Gastrocnemius medialis (tissue), 4 donors: ENCODE measurements at regions not wholly inside any gene's neighbourhood (a gene's known extent, or its start where the extent isn't known, plus 50 kb on each side); places are given as distances from the start of the nearest gene placed in this dataset.

Experiments
- ATAC-seq, 2 donors: fragments of 150-250 bp; one replicate each; pipeline ENCODE4 v1.9.1; 2016
- DNase-seq, 2 donors: peaks; one replicate each; pipeline ENCODE4 v3.0.0-alpha.2; 2019
- H3K27ac ChIP-seq, 4 donors: fragments of 200-600 bp; sonication (generic); 1 replicate in 1 of 4; 2 replicates in 3 of 4; pipeline ENCODE4 v1.5.1; 2016 to 2018; ENCODE audit warnings: mild to moderate bottlenecking in 2 of 4, moderate library complexity in 1 of 4
- H3K27me3 ChIP-seq, 3 donors: fragments of 200-600 bp; sonication (generic) in 2 of 3; 1 replicate in 1 of 3; 2 replicates in 2 of 3; pipeline versions ENCODE4 v1.5.1 to v1.6.0; 2016 to 2019; ENCODE audit warnings: mild to moderate bottlenecking in 1 of 3, moderate library complexity in 1 of 3
- H3K36me3 ChIP-seq, 2 donors: fragments of 200-600 bp; sonication (generic) in 1 of 2; one replicate each; pipeline ENCODE4 v1.5.1; 2017 to 2018
- H3K4me1 ChIP-seq, 2 donors: fragments of 200-600 bp; sonication (generic) in 1 of 2; one replicate each; pipeline ENCODE4 v1.5.1; 2016 to 2017; ENCODE audit warnings: mild to moderate bottlenecking in 2 of 2
- H3K4me3 ChIP-seq, 4 donors: fragments of 200-600 bp; sonication (generic) in 3 of 4; 1 replicate in 1 of 4; 2 replicates in 3 of 4; pipeline ENCODE4 v1.5.1; 2016 to 2019; ENCODE audit warnings: mild to moderate bottlenecking in 2 of 4
- H3K9me3 ChIP-seq, 3 donors: fragments of 200-600 bp; sonication (generic) in 2 of 3; 1 replicate in 1 of 3; 2 replicates in 2 of 3; pipeline ENCODE4 v1.5.1; 2016 to 2019
- CTCF ChIP-seq, 5 experiments: fragments of 450-650 bp in 3 of 5; fragments of 200-600 bp in 2 of 5; sonication (generic) in 2 of 5; IDR thresholded peaks in 4 of 5; conservative IDR thresholded peaks in 1 of 5; 1 replicate in 4 of 5; 2 replicates in 1 of 5; pipeline ENCODE4 v1.5.1; 2016 to 2019; ENCODE audit warnings: antibody characterized with exemption in 5 of 5, mild to moderate bottlenecking in 3 of 5, moderate library complexity in 3 of 5
- POLR2A ChIP-seq, 2 donors: fragments of 450-650 bp; IDR thresholded peaks; one replicate each; pipeline ENCODE4 v1.6.1; 2017; ENCODE audit warnings: antibody characterized with exemption in 2 of 2, mild to moderate bottlenecking in 2 of 2, moderate library complexity in 2 of 2
- in situ Hi-C, 4 donors: fragments of 200-750 bp; cut with MboI; loops; one replicate each; pipeline versions ENCODE4 v1.15.0 to v1.8.0; 2017; ENCODE audit warnings: low sequenced_read_pairs in 4 of 4
- intact Hi-C: fragments of 100-400 bp; cut with DNase I; formaldehyde crosslinking; loops from one replicate; pipeline ENCODE4 v1.15.1; 2023; ENCODE audit warnings: low total_unique reads

- DNase-seq (no peak), ATAC-seq (no peak)
- in situ Hi-C loops (no loop called here), intact Hi-C loops (no loop called here)
- H3K4me1 ChIP-seq: no peaks in the 10 kb centered on the region
- H3K9me3 ChIP-seq: no peaks in the 10 kb centered on the region
- H3K4me3 ChIP-seq: no peak overlapping the region
- H3K36me3 ChIP-seq: no peaks in the 10 kb centered on the region
- no peaks in the 10 kb centered on the region for H3K27me3 ChIP-seq
- no peak for TF ChIP-seq POLR2A (IDR thresholded peaks at IDR 0.05)
- TF ChIP-seq CTCF (IDR thresholded peaks at IDR 0.05 in 4 of 5, conservative IDR thresholded peaks at IDR 0.05 in 1 of 5): no peak
- H3K27ac ChIP-seq: no peak overlapping the region
Observed at GRCh38 chr3:86624192-86624591, 366.8 kb downstream of the VGLL3 start.

GRCh38 chr3:86618706-86619105 lies 372.2 kb downstream of the VGLL3 start:
- intact Hi-C loops (no loop called here), in situ Hi-C loops (no loop called here)
- H3K36me3 ChIP-seq: no peaks in the 10 kb centered on the region
- no peak for TF ChIP-seq CTCF (IDR thresholded peaks at IDR 0.05 in 4 of 5, conservative IDR thresholded peaks at IDR 0.05 in 1 of 5)
- TF ChIP-seq POLR2A (IDR thresholded peaks at IDR 0.05): no peak
- H3K27ac ChIP-seq: no peak overlapping the region
- H3K27me3 ChIP-seq: no peaks in the 10 kb centered on the region
- H3K4me1 ChIP-seq: no peaks in the 10 kb centered on the region
- no peaks in the 10 kb centered on the region for H3K9me3 ChIP-seq
- ATAC-seq (no peak), DNase-seq (no peak)
- no peak overlapping the region for H3K4me3 ChIP-seq

- Histone ChIP-seq H3K27me3 (no peaks in the 10 kb centered on the region), H3K9me3 (no peaks in the 10 kb centered on the region), H3K36me3 (no peaks in the 10 kb centered on the region), H3K27ac (no peak overlapping the region), H3K4me1 (no peaks in the 10 kb centered on the region), H3K4me3 (no peak overlapping the region)
- TF ChIP-seq POLR2A (IDR thresholded peaks at IDR 0.05) (no peak), CTCF (IDR thresholded peaks at IDR 0.05 in 4 of 5, conservative IDR thresholded peaks at IDR 0.05 in 1 of 5) (no peak)
- DNase-seq: no peak
- intact Hi-C loops: no loop called here
- no peak for ATAC-seq
- in situ Hi-C loops: no loop called here
Observed at GRCh38 chr3:86605166-86605565, 385.8 kb downstream of the VGLL3 start.

- no peak for ATAC-seq
Observed at GRCh38 chr3:86595696-86596095, 395.3 kb downstream of the VGLL3 start.

More at GRCh38 chr3:86595696-86596095, 395.3 kb downstream of the VGLL3 start:
- H3K27me3 ChIP-seq: no peaks in the 10 kb centered on the region
- intact Hi-C loops (no loop called here), in situ Hi-C loops (no loop called here)
- DNase-seq: no peak
- no peaks in the 10 kb centered on the region for H3K36me3 ChIP-seq
- TF ChIP-seq CTCF (IDR thresholded peaks at IDR 0.05 in 4 of 5, conservative IDR thresholded peaks at IDR 0.05 in 1 of 5): no peak
- no peak for TF ChIP-seq POLR2A (IDR thresholded peaks at IDR 0.05)
- H3K27ac ChIP-seq: no peak overlapping the region
- no peaks in the 10 kb centered on the region for H3K4me1 ChIP-seq
- H3K4me3 ChIP-seq: no peak overlapping the region
- H3K9me3 ChIP-seq: no peaks in the 10 kb centered on the region
